Astrocyte of the cerebellum (primary cell): ENCODE measurements at regions not wholly inside any gene's neighbourhood (a gene's known extent, or its start where the extent isn't known, plus 50 kb on each side); places are given as distances from the start of the nearest gene placed in this dataset.
A peak's percentile ranks its signal among the peaks of the same experiment; 100 is the strongest.

Experiments used
- DNase-seq: peaks from one replicate; pipeline ENCODE4 v3.0.0-alpha.2; 2011; ENCODE audit warnings: low read depth
- H3K4me3 ChIP-seq: 2 replicates; pipeline ENCODE4 v1.5.1; 2011; ENCODE audit warnings: mild to moderate bottlenecking, low read depth, low read length, moderate library complexity
- in situ Hi-C: cut with HindIII; loops from 2 replicates; pipeline ENCODE4 v1.10.0; 2017; ENCODE audit warnings: low sequenced_read_pairs
- TF ChIP-seq, protein P1 (sequence below): IDR thresholded peaks from 2 replicates; pipeline ENCODE4 v1.5.1; 2012; ENCODE audit warnings: low read length, low read depth, moderate library complexity, mild to moderate bottlenecking; ENCODE audit errors: missing control alignments

DNA sequence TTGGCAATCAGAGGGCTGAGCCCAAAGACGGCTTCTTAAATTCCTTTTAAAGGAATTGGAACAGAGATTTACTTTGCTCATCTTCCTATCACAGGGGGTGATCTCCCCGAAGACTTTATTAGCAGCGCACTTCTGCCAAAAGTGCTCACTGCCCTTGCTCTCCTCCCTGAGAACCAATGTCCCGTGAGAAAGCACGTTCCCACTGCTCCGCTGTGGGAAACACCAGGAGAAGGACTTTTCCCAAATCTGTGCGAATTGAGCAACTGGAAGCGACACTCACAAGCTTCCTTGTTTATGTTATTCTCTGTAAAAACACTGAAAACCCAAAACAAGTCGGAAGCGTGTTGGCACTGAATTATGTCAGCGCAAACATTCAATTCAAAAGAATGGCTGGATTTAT lies 670.8 kb upstream of the NR2F2 start:
- TF ChIP-seq, protein P1, sequence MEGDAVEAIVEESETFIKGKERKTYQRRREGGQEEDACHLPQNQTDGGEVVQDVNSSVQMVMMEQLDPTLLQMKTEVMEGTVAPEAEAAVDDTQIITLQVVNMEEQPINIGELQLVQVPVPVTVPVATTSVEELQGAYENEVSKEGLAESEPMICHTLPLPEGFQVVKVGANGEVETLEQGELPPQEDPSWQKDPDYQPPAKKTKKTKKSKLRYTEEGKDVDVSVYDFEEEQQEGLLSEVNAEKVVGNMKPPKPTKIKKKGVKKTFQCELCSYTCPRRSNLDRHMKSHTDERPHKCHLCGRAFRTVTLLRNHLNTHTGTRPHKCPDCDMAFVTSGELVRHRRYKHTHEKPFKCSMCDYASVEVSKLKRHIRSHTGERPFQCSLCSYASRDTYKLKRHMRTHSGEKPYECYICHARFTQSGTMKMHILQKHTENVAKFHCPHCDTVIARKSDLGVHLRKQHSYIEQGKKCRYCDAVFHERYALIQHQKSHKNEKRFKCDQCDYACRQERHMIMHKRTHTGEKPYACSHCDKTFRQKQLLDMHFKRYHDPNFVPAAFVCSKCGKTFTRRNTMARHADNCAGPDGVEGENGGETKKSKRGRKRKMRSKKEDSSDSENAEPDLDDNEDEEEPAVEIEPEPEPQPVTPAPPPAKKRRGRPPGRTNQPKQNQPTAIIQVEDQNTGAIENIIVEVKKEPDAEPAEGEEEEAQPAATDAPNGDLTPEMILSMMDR, result no peak
- in situ Hi-C loops, result no loop called here
- no peak overlapping the region for H3K4me3 ChIP-seq
- DNase-seq, result no peak

DNA sequence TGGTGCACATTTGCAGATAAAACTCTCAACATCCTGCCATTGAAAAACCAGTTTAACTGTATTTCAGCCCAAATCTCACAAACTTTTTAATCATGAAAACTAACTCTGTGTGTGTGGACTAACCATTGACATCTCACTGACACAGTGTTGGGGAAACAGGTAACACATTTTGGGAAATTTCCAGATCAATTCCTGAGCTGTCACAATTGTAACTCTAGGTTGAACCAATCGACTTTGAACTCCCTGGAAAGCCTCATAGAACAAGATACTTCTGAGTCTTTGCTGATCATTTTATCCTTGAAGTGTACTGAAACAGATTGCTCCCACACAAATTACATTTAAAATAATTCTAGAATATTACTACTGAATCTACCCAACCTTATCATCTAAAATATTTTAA lies 667.9 kb upstream of the NR2F2 start:
- DNase-seq, result no peak
- no peak overlapping the region for H3K4me3 ChIP-seq
- in situ Hi-C loops, result no loop called here
- TF ChIP-seq, protein P1, result no peak

DNA sequence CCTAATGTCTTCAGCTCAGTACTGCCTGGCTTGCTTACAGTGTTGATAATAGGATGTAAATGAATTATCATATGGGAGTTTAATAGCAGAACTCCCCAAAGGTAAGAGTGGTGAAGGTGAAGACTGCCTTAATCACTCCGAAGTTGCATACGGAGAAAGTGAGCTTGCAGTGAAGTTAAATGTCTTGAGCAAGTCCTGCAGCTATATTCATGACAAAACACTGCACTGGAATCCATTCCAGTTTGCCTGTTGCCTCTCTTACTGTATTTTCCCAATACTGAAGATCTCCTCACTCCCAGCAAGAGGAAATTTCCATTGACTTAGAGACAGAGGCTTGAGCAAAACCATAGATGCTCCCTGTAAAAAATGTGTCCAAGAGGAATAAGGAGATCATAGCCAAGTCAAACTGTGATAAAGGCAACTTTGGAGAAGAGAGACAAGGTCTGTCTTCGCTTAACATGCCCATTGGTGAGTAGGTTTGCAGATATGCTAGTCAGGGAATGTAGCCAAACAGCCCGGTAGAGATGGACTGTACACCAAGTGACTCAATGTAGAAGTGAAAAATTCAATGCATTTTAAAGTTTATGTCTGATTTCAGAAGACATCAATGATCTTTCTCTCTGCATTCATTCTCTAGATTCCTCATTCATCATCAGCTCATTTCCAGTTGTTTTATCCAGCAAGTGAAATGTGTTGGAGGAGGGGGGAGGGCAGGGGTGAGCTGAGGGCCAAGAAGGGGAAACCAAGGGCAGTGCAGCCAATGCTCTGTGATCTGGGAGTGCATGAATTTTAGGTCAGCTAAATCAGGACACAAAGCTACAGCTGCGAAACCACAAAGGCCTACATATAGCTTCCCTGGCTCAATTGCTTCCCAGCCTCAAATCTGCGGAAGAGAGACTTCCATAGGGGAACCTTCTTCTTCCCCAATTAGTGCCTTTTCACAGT lies 667.1 kb upstream of the NR2F2 start:
- in situ Hi-C loops, result no loop called here
- TF ChIP-seq, protein P1, result no peak
- no peak for DNase-seq
- no peak overlapping the region for H3K4me3 ChIP-seq

DNA sequence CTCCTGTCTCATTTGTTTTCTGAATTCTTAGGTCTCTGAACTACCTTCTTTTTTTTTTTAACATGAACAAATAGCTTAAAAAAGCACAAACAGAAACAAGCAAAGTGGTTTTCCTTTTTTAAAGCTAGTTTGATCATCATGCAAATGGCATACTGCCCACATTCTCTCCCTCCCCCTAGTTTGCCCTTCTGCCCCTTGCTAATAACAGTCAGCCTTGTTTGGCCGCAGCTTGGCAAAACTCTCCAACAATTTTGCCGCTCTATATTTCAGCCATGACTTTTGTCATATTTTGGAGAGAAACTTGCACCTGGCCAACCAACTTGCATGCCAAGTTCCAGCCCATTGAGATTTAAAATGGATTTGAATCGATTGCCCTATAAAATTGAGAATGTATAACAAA lies 666.0 kb upstream of the NR2F2 start:
- H3K4me3 ChIP-seq, result no peak overlapping the region
- TF ChIP-seq, protein P1, result no peak
- DNase-seq, result peak; percentile 5
- in situ Hi-C loops, result no loop called here

DNA sequence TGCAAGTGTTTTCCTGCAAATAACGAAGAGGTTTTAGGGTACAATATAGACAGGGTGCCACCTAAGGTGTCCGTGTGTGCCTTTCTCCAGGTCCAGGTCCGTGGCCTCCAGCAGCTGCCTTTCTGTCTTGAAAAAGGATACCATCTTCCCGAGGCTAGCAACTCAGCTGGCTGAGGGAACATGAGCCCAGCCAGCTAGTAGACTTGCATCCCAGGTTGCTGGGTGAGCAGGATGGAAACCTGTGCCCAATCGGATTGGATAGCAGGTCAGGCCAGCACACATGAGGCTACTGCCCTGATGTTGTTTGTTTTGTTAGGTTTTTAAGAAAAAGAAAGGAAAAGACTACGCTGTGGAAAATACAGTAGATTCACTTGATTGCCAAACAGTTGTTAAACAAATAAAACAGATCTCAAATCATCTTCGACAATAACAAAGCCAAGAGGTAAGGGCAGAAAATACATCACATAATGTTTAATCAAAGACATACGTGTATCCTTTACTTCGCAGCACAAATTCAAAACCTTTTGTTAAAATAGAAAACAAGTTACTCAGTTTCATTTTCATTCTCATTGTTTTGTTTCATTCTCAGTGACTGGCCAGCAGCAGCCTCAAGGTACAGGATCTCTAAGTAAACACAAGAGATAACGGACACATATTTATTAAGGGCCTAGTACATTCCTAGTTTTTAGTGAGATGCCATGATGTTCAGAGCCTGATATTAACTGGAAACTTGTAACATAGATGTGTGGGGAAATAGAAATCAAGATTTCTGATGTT lies 661.2 kb upstream of the NR2F2 start:
- no peak for DNase-seq
- TF ChIP-seq, protein P1, result no peak
- H3K4me3 ChIP-seq, result no peak overlapping the region
- in situ Hi-C loops, result no loop called here

DNA sequence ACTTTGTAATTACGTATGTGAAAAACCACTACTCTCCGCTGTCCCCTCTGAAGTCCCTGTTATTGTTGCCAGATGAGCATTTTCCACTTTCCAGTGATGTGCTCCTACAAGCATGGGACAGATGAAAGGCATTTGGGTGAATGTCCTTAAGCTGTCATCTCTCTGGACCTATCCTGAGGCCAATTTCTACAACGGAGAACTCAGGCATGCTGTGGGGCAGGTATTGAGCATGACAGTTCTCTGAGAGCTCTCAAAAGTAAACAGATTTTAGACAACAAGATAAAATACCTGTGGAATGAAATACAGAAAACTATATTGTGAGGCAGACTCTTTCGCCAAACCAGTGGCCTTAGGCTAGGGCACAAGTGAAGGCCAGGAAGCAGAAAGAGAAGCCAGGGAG lies 656.5 kb upstream of the NR2F2 start:
- no peak overlapping the region for H3K4me3 ChIP-seq
- in situ Hi-C loops, result no loop called here
- DNase-seq, result no peak
- TF ChIP-seq, protein P1, result no peak
